Hepatocyte (in vitro differentiated cells): ENCODE measurements at regions not wholly inside any gene's neighbourhood (a gene's known extent, or its start where the extent isn't known, plus 50 kb on each side); places are given as distances from the start of the nearest gene placed in this dataset.

ENCODE experiments used
- DNase-seq: peaks from one replicate; pipeline ENCODE4 v3.0.0-alpha.2; 2016; ENCODE audit warnings: low spot score
- H2AFZ ChIP-seq: fragments of 200-600 bp; sonication (generic); 2 replicates; pipeline ENCODE4 v1.6.0; 2016; ENCODE audit warnings: antibody characterized with exemption, mild to moderate bottlenecking
- H3K27ac ChIP-seq: fragments of 200-600 bp; sonication (generic); 2 replicates; pipeline ENCODE4 v1.5.1; 2016; ENCODE audit warnings: mild to moderate bottlenecking
- H3K27me3 ChIP-seq: fragments of 200-600 bp; sonication (generic); 2 replicates; pipeline ENCODE4 v1.6.1; 2016
- H3K36me3 ChIP-seq: fragments of 200-600 bp; sonication (generic); replicated peaks from 2 replicates; pipeline ENCODE4 v1.5.1; 2016; ENCODE audit warnings: low read depth; ENCODE audit not compliant: insufficient read depth
- H3K4me1 ChIP-seq: fragments of 200-600 bp; sonication (generic); 2 replicates; pipeline ENCODE4 v1.5.1; 2016; ENCODE audit warnings: mild to moderate bottlenecking, moderate library complexity; ENCODE audit not compliant: insufficient read depth
- H3K4me2 ChIP-seq: fragments of 200-600 bp; sonication (generic); 2 replicates; pipeline ENCODE4 v1.6.0; 2016
- H3K4me3 ChIP-seq: fragments of 200-600 bp; sonication (generic); 2 replicates; pipeline ENCODE4 v1.5.1; 2016; ENCODE audit warnings: mild to moderate bottlenecking
- H3K79me2 ChIP-seq: fragments of 200-600 bp; sonication (generic); 2 replicates; pipeline ENCODE4 v1.6.0; 2017; ENCODE audit warnings: mild to moderate bottlenecking
- H3K9me2 ChIP-seq: fragments of 200-600 bp; sonication (generic); replicated peaks from 2 replicates; pipeline ENCODE4 v1.6.0; 2017; ENCODE audit warnings: mild to moderate bottlenecking; ENCODE audit not compliant: insufficient read depth
- H3K9me3 ChIP-seq: fragments of 200-600 bp; sonication (generic); 2 replicates; pipeline ENCODE4 v1.5.1; 2016; ENCODE audit warnings: low read depth, mild to moderate bottlenecking
- H4K20me1 ChIP-seq: fragments of 200-600 bp; sonication (generic); 2 replicates; pipeline ENCODE4 v1.6.0; 2016; ENCODE audit warnings: mild to moderate bottlenecking; ENCODE audit not compliant: insufficient read depth, poor library complexity, severe bottlenecking
- EZH2 ChIP-seq: fragments of 200-600 bp; sonication (generic); IDR thresholded peaks from 2 replicates; pipeline ENCODE4 v1.6.1; 2016; ENCODE audit warnings: antibody characterized with exemption, mild to moderate bottlenecking, borderline replicate concordance
- EZH2phosphoT487 ChIP-seq: fragments of 200-600 bp; sonication (generic); IDR thresholded peaks from one replicate; pipeline ENCODE4 v1.6.1; 2018; ENCODE audit warnings: antibody characterized with exemption, mild to moderate bottlenecking, low read depth, moderate library complexity; ENCODE audit not compliant: unreplicated experiment, severe bottlenecking
- WGBS: methylation state at CpG from one replicate; pipeline ENCODE4 v1.1.6; 2016; ENCODE audit warnings: low lambda C conversion rate; ENCODE audit errors: missing lambda C conversion rate; 5-methylcytosine and 5-hydroxymethylcytosine counted together
- TF ChIP-seq, protein P1 (sequence below): fragments of 200-600 bp; sonication (generic); IDR thresholded peaks from 2 replicates; pipeline ENCODE4 v1.5.1; 2016; ENCODE audit warnings: antibody characterized with exemption, mild to moderate bottlenecking; ENCODE audit not compliant: poor library complexity

DNA sequence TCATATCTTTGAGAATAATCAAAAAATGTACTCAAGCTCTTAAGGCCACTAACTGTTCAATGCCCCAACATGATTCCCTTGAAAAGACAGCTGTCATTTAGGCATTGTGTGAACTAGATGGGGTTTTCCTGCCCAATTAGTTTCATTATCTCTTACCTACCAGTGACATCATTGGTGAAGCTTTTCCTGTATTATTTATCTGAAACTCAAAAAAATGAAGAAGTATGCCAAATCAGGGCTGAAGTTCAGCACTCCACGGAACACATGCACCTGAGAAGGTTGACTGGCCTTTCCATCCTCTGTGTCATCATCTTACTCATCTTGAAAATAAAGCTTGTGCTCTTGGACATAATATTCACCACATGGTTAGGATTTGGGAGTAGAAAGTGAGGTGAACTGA is 126.4 kb downstream of the TXNL1 start:
- Histone ChIP-seq H3K4me3 (no peak overlapping the region), H3K9me2 (no peaks in the 10 kb centered on the region), H2AFZ (no peak overlapping the region), H4K20me1 (no peaks in the 10 kb centered on the region), H3K79me2 (no peaks in the 10 kb centered on the region), H3K9me3 (no peaks in the 10 kb centered on the region), H3K27me3 (no peaks in the 10 kb centered on the region), H3K27ac (no peak overlapping the region), H3K4me2 (no peak overlapping the region), H3K4me1 (no peaks in the 10 kb centered on the region), H3K36me3 (no peaks in the 10 kb centered on the region)
- 81% methylated on average over 1 of the region's 1 CpG for WGBS
- DNase-seq = no peak
- TF ChIP-seq EZH2phosphoT487 = no peak
- TF ChIP-seq EZH2 = no peak
- TF ChIP-seq, protein P1, sequence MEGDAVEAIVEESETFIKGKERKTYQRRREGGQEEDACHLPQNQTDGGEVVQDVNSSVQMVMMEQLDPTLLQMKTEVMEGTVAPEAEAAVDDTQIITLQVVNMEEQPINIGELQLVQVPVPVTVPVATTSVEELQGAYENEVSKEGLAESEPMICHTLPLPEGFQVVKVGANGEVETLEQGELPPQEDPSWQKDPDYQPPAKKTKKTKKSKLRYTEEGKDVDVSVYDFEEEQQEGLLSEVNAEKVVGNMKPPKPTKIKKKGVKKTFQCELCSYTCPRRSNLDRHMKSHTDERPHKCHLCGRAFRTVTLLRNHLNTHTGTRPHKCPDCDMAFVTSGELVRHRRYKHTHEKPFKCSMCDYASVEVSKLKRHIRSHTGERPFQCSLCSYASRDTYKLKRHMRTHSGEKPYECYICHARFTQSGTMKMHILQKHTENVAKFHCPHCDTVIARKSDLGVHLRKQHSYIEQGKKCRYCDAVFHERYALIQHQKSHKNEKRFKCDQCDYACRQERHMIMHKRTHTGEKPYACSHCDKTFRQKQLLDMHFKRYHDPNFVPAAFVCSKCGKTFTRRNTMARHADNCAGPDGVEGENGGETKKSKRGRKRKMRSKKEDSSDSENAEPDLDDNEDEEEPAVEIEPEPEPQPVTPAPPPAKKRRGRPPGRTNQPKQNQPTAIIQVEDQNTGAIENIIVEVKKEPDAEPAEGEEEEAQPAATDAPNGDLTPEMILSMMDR = no peak

DNA sequence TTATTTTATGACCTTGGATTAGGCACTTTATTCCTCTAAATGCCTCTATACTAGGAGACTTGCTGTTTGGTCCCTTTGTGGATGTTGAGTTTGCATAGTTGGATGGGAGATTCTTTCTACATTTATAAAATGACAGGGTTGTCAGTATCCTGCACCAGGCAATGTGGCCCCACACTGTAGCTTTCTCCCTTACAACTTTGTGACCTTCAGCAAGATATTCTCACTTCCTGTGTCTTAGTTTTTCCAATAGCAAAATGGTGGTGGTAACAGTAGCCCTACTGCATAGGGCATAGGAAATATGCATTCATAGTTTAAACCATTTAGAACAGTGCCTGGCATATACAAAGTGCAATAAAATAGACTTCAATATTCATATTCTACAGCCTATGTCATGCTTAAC is 128.3 kb downstream of the TXNL1 start:
- no peaks in the 10 kb centered on the region for H3K27me3 ChIP-seq
- TF ChIP-seq EZH2phosphoT487 = no peak
- no peak for TF ChIP-seq EZH2
- no peaks in the 10 kb centered on the region for H3K36me3 ChIP-seq

DNA sequence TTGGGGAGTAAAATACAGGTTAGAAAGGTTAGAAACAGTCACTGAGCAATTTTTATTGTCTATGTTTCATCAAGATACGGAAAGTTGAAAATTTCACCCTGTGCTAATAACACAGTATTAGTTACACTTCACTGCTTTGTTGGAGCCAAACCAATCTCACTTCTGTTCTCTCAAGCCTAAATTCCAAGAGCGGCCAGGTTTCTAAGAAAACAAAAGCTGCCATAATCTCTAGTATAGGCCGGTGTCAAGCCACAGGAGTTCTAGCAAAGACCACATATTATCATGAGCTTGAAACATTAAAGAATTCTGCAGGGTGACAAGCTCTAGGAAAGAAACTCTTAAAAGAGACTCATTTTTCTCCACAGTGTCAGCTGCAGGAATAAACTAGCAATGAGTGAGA is 128.7 kb downstream of the TXNL1 start:
- no peak for DNase-seq
- H3K9me3 ChIP-seq = no peaks in the 10 kb centered on the region
- H3K4me1 ChIP-seq = no peaks in the 10 kb centered on the region

More for the DNA sequence above, 128.3 kb downstream of the TXNL1 start:
- H4K20me1 ChIP-seq = no peaks in the 10 kb centered on the region
- no peaks in the 10 kb centered on the region for H3K4me1 ChIP-seq
- DNase-seq = no peak
- H3K4me3 ChIP-seq = no peak overlapping the region
- no peaks in the 10 kb centered on the region for H3K9me3 ChIP-seq
- H3K4me2 ChIP-seq = no peak overlapping the region
- H3K79me2 ChIP-seq = no peaks in the 10 kb centered on the region
- no peaks in the 10 kb centered on the region for H3K9me2 ChIP-seq
- H3K27ac ChIP-seq = no peak overlapping the region
- no peak overlapping the region for H2AFZ ChIP-seq

DNA sequence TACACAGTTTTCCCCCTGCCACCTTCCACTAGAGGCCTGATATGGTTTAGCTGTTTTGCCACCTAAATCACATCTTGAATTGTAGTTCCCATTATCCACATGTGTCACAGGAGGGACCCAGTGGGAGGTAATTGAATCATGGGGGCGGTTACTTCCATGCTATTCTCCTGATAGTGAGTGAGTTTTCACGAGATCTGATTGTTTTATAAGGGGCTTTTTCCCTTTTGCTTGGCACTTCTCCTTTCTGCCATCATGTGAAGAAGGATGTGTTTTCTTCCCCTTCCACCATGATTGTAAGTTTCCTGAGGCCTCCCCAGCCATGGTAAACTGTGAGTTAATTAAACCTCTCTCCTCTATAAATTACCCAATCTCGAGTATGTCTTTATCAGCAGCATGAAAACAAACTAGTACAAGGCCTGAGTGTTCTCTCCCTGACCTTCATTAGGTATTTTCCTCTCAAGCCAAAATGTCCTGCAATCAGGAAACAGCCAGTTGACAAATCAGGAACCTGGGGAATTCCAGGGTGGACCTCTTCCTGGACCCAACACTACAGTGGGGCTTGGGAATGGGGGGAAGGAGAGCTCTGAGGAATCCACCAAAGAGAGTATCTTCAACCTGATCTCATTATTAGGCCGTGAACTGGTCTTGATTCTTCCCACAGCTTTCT is 129.9 kb downstream of the TXNL1 start:
- Histone ChIP-seq H3K36me3 (no peaks in the 10 kb centered on the region), H4K20me1 (no peaks in the 10 kb centered on the region), H3K4me1 (no peaks in the 10 kb centered on the region), H3K4me2 (no peak overlapping the region), H3K4me3 (no peak overlapping the region), H3K79me2 (no peaks in the 10 kb centered on the region), H2AFZ (no peak overlapping the region), H3K27ac (no peak overlapping the region), H3K9me3 (no peaks in the 10 kb centered on the region), H3K27me3 (no peaks in the 10 kb centered on the region), H3K9me2 (no peaks in the 10 kb centered on the region)
- 65% methylated on average over 4 of the region's 4 CpGs for WGBS
- DNase-seq = no peak
- TF ChIP-seq, protein P1 = no peak
- TF ChIP-seq EZH2 = no peak
- TF ChIP-seq EZH2phosphoT487 = no peak

More for the DNA sequence above, 128.7 kb downstream of the TXNL1 start:
- Histone ChIP-seq H3K9me2 (no peaks in the 10 kb centered on the region), H3K4me3 (no peak overlapping the region), H3K36me3 (no peaks in the 10 kb centered on the region), H3K27ac (no peak overlapping the region), H3K4me2 (no peak overlapping the region), H3K27me3 (no peaks in the 10 kb centered on the region), H3K79me2 (no peaks in the 10 kb centered on the region), H2AFZ (no peak overlapping the region), H4K20me1 (no peaks in the 10 kb centered on the region)
- TF ChIP-seq EZH2 (no peak), EZH2phosphoT487 (no peak)
- TF ChIP-seq, protein P1 = no peak
- 91% methylated on average over 3 of the region's 3 CpGs for WGBS
